ENCODE measurements at regions not wholly inside any gene's neighbourhood (a gene's known extent, or its start where the extent isn't known, plus 50 kb on each side); places are given as distances from the start of the nearest gene placed in this dataset.
"Not testable (repeated sequence)": the region's sequence is repeated elsewhere in the genome, so short reads cannot be mapped to it uniquely, and the experiment has no call there.

DNA sequence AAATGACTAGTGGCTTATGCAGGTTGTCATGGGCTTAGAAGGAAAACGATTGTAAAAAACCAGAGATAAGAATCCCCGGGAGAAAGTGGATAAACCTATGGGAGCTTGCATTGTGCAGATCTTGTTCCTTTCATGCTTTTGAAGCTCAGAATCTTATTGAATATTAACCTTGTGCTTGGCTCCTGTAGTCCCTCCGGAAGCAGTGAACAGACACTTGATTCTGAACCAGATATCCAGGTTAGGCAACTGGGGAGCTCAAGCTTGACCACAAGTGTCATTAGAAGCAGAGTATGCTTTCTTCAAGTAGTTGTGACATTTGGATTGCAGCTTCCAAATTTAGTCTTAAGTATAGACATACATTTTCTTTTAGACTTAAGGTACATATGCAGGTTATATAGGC, 212.6 kb upstream of the MOCS1 start:
- no peak for DNase-seq

DNA sequence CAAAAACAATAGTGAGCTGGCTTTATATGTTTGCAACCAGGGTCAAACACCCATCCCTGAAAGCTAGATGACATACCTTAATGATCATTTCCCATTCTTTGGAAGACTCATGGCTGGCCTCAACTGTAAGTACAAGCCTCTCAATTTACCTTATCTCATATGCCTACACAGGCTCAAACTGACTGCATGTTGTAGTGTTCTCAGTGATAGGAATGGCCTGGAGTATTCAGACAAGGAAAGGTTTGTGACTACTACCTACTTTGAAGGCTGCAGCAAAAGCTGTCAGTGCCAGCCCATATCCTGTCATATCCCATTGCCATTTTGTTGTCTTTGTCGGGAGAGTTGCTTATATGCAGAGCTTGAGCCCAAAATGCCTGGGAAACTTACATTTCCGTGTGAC, 205.2 kb upstream of the MOCS1 start:
- DNase-seq: no peak

DNA sequence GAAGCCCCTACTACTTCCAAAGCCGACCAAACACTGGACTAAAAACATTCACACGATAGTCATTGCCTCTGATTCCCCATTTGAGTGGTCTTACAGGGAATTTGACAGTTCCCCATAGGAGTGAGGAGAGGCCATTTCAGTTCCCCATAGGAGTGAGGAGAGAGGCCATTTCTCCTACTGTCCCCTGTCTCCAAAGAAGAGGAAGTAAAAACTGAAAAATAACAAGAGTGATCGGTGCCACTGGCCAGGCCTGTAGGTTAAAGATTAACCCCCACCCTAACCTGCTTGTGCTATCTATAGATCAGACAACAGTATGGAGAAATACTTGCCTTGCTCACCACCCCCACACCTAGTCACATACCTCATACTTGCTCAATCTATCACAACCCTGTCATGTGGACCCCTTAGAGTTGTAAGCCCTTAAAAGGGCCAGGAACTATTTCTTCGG, 204.0 kb upstream of the MOCS1 start:
- DNase-seq: no peak

DNA sequence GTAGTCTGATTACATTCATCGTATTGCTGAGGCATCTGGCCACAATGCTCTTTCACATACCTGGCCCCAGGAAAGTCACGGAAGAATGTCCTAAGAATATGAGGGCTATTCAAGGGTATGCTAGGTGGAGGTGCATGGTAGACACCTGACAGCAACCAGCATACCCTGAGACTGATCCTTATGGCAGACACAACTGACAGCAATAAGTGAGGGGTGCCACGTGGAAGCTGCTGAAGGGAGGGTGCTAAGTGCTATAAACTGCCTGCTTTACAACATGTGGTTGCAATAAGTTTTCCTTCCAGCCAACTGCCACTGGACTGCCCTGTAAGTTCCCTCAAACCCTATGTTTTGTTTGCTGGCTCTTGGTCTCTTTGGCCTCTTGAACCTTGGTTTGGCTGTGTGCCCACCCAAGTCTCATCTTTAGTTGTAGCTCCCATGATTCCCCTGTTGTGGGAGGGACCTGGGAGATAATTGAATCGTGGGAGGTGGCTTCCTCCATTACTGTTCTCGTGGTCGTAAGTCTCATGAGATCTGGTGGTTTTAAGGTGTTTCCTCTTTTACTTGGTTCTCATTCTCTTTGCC, 201.3 kb upstream of the MOCS1 start:
- no peak for DNase-seq

DNA sequence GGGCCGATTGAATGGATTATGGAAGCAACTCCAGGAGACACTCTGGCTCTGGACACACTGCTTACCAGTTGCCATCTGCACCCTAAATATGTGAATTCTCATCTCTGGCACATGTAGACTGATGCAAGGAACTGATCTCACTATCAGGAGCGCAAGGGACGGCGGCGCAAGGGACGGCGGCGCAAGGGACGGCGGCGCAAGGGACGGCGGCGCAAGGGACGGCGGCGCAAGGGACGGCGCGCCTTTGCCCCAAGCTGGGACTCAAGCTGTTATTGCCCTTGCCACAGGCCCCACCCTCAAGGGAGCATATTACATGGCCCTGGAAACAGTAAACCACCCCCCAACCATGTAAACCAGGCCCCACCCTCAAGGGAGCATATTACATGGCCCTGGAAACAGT, 199.7 kb upstream of the MOCS1 start:
- DNase-seq: not testable (repeated sequence)

DNA sequence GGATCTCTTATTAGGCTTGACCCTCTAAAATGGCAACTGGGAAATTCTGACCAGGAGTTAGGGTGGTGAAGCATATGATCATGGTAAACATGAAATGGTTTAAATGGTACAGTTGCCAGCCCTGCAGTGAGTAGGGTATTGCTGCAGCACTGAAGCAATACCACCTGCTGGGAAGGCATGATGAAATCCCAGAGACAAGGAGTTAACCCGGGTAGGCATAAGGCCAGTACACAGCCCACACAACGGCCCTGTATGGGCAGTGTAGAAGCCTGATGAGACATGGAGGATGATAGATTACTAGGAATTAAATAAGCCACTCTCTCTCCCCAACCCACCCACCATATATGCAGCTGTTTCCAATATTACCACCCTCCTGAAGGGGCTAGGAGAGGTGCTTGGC, 197.4 kb upstream of the MOCS1 start:
- no peak for DNase-seq

DNA sequence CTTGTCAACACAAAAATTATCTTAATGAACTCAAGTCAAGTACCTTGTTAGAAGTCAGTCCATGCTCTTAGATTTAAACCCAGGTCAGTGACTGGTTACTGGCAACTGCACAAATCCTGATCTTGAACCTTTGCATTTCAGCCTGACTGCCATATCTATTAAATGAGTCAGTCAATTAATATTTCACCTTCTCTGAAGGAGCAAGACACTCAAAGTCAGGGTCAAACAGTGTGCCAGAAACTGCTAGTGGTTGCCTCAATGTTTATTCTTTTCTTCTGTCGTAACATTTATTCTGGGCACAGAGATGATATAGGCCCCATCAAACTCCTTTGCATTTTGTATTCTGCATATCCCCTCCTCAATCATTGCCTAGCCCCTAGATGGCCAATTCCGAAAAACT, 193.9 kb upstream of the MOCS1 start:
- DNase-seq: no peak

DNA sequence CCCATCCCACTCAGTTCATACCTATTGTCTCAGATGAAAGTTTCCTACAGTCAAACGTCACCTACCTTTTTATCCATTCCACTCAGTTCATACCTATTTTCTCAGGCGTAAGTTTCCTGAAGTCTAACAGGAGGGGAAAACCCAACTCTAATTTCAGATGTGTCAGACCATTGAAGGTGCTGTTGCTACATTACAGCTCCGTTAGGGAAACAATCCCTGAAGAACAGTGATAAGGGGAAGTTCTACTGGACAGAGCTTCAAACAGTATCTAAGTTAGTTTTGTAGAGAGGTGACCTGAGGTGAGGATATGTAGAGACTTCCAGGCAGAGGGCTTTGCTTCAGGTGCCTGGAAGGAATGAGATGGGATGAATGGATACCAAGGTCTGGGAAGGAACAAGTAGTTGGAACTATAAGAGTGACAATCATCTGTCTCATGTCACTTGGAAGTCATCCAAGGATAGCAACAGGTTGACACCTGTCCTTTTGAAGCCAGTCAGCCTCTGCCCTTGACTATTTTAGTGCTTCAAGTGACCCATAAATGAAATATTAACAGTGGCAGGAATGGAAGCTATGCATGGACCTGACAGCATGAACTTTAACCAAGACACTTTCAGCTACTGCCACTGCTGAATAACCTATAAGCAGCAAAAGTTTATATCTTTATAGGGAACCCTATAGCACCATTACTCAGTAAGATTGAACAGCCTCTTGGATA, 191.6 kb upstream of the MOCS1 start:
- DNase-seq: no peak

DNA sequence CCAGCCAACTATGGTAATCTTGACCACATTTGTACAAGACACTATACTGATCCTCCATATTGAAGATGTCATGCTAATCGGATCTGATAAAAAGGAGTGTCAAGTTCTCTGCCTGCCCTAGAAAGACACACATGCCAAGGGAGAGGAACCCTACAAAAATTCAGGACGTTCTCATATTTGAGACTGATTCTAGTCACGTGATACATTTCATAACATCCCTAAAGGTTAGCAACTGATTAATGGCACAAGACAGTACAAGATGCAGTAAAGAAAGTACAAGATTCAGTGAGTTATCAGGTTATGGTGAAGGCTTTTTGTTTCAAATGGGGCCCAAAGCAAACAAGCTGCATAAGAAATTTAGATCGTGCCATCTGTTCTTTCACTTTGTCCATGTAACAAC, 190.7 kb upstream of the MOCS1 start:
- no peak for DNase-seq

DNA sequence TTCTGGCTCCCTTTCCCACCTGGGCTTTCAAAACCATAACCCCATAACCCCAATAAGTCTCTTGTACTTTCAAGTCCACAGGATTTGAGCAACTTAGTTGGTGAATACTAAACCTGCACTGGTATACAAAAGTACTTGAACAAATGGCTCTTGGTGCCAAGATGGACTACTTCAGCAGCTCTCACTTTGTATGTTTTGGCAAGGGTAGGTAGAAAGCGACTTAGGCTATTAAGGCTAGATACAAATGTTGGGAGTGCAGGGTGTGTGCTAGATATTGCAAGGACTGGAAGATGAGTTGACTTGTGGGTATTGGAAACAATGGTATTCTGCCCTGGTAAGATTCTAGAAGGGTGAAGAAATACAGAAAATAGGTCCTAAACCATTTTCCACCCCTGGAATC, 182.6 kb upstream of the MOCS1 start:
- DNase-seq: no peak

DNA sequence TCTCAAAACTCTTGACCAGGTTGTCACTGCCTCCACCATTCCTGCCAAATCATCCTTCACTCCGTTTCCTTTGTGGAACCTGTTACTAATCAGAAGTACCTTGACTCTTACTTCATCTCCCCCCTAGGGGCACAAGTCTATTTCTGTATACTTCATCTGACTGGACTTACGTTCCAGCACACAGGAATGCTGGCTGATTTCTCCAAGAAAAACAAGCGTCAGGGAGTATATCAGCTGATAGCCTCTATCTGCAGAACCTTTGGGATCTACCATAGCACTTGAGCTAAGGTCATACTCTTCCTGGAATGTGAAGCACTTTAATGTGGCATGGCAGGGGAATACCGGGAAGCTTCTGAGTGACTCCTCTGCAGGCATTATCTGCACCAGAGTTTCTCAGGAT, 178.1 kb upstream of the MOCS1 start:
- no peak for DNase-seq

DNA sequence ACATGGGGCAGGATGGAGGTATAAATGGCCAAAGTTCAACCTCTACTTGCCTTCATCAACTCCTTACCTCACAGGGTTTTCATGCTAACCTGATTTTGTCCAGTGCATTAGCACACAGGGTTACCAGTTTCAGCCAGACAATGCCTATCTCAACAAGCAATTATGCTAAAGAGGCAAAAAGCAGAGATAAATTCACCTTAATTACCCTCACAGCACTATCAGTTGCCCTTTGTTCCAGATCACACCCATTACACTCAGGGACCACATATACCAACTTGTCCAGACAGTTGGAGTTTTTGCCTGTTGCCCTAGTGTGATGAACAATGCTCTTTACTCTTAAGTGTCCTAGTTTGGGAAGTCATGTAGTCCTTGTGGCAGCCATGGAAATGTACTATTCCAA, 174.5 kb upstream of the MOCS1 start:
- no peak for DNase-seq

DNA sequence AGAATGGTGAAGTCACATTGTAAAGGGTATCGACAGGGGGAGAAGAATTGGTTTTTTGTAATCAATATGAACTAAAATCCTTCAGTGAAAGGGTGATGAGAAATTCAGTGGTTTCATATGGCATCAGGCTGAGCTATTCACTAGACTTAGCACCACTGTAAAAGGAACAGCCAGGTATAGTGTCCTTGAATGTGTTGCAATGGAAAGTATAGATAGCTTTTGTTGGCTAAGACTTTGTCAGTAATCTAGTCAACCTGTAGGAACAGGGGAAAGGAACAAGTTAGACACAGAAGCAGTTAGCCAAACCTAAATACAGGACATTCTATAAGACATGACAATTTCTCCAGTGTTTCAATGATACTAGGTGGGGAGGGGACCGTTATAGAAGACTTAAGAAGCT, 172.6 kb upstream of the MOCS1 start:
- DNase-seq: no peak

DNA sequence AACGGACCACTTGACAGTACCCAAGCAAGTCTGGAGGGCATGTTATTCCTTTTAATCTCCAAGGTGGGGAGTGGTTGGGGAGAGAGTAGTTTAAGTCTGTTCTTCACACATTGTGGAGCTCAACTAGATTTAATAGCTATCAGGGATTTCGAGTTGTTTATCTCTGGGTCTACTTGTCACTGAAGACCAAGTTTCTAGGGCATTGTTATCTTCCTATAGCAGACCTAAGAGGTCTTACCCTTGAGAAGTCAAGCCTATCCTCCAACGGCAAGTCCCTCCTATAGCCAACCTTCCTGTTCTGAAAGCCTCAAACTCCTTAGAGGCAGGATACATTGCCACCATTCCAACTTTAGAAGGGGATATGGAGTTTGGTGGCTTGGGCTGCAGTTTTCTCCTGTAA, 164.5 kb upstream of the MOCS1 start:
- DNase-seq: no peak

DNA sequence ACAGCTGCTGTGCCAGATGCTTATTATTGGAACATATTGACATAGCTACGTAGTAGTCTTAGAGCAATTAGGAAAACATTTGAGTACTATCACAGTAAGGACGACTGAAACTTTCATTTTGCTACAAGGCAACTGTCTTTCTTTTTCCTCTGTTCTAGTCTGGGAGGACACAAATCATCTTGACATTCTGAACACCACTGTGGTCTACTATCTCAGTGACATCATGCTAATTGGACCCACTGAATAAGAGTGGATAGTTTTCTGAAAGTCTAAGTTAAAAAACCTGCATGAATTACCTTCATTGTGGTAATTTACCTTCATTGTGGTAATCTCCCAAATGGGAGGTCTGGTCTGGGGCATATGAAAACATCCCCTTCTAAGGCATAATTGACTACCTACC, 163.3 kb upstream of the MOCS1 start:
- no peak for DNase-seq

DNA sequence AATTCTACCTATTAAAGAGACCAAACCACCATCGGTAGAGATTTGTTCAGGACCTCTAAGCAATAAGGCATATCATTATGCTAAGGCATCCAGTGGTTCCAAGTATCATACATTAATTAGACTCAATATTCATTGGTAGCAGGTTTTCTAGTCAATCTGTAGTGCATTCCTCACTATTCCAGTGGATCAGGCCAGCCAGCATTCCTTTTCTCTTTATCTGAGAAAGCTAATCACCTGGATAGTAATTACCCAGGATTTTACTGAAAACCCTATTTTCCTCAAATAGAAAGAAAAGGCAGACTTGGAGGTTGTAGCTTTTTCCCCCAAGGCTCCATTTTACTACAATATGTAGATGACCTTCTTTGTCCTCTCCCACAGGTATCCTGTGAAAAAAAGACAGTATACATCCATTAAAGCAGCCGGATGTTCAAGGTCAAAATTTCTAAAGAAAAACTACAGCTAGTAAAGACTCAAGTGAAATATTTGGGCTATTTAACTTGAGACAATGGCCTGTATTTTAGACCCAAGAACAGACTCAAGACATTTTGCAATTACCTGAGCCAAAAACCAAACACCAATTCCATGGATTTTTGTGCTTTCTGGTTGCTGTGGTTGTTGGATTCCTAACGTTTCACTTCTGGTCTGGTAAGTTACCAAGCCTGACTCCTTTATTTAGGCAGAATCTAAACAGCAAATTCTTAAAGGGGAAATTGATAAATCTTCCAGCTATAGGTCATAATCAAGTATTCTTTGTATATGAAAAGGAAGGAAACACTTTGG, 149.1 kb upstream of the MOCS1 start:
- DNase-seq: no peak

DNA sequence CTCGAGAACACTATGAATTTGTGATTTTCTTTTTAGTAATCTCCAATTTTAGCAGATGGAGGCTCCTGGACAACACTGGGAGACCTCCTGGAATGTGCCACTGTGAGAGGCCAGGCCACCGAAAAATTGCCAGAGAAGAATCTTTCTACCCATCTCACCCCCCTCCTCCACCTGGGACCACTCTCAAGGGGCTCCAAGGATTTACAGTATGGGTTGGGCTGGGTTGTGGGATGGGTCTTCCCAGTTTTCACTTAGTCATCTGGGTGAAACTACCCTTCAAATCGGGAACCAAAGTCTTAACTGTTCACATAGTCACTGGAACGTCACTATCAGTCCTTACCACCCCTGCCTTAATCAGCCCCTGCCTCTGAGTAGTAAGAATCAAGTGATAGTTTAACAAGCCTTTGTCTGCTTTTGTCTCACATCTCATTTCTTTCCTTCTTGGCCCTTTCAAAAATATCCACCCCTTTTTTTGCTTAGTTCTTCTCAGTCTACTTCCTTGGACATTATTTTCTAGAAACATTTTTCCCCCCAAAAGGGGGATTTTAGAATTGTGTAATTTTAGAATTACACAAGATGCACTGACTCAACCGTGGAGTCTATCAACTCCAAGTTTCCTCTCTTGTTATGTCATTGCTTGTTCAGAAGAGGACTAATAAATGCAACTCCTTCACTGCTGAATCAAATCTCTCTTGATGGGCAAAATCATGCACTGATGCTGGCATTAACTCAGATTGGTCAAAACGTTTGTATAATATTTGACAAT, 148.2 kb upstream of the MOCS1 start:
- DNase-seq: no peak

DNA sequence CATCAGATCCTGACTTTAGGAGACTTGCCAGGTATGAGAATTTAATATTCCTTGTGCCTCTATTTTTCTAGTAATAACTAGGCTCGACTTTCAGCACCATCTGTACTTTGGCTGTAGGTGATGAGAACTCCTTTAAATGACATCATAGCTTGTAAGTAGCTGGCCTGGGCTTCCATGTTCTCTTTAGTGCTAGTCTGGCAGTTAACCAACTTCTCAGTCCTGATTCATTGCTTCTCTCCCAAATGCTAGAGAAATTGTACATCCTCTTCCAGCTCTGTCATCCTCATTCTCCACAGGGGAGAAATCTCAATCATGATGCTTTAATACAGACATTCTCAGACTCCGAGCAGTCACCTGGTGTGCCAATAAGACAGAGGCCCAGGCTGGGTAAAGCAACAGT, 143.5 kb upstream of the MOCS1 start:
- no peak for DNase-seq

DNA sequence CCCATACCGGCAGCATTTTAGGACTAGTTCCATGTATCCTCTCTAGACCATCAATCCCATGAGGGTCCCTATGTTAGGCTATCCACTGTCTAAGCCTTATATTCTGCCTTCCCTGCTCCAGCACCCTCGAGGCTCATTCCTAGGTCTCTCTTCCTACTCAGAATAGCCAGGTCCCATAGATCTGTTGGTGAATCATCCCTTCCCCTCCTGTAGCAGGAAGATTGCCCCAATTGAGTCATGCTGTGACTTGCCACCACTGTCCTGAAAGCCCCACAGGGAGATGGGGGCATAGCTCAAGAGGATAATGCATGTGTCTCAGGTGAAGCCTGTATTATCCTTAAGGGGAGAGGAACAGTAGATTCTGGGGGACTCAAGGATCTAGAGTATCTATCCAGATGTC, 143.1 kb upstream of the MOCS1 start:
- DNase-seq: no peak

DNA sequence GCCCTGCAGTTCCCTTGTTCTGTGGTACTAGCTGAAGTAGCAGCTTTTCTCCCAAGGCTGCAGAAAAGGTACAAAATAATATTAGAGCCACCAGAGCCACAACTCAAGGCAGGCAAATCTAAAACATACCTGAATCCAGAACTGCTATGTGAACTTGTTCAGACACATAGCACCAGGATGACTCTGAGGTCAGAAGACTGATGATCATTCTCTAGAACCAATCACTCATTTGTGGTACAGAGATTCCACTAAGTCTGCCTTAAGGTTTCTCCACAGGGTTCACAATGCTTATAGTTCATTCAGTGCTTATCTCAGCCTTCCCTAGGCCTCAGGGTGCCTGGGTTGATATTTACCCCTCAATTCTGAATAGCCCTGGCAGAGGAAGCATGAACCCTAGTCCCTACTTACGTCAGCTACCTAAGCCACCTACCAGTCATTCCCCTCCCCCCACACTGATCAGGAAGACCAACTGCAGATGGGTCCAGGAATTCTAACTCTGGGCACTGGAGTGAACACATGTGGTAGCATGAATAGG, 140.9 kb upstream of the MOCS1 start:
- DNase-seq: no peak

DNA sequence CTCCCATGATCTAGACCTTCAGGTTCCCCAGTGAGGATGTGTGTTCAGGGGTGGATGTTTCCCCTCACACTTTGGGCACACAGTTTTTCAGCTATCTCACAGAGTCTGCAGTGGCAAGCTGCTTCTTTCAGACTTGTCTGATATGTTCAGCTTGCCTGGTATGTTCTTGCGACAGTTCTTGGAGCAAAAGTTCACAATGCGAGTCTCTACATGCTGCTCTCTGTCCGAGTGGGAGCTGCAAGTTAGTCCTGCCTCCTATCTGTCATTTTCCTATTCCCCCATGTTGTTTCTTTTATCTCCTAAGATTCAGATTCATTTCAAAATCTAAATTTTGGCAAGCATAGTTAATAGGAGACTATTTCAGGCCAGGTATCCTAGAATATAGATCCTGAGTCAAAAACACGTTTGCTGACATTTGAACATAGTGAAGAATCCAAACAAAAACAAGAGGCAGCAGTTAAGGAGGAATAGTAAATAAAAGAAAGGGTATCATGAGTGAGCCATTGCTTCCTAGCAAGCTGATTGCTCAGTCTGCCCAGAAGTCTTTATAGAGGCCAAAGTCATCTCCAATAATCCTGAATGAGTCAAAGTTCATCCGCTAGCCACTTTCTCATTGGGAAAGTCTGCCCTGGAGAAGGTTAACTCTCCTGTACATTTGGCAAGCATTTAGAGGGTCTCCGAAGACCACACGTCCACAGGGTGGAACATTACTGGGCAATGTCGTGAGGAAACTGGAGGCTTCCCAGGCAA, 140.2 kb upstream of the MOCS1 start:
- DNase-seq: no peak

DNA sequence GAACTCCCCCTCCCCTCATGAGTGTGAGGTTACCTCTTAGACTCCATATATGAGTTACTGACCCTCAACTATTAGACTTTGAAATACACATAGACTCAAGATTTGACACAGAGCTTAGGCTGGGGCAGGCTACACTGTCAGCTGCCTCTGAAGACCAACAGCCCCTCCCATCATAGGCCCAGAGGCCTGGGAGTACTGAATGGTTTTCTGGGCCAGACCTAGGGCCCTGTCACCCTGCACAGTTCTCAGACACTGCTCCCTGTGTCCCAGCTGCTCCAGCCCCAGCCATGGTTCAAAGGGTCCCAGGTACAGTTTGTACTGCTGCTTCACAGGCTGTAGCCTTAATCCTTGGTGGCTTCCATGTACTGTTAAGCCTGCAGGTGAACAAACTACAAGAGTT, 132.1 kb upstream of the MOCS1 start:
- no peak for DNase-seq

DNA sequence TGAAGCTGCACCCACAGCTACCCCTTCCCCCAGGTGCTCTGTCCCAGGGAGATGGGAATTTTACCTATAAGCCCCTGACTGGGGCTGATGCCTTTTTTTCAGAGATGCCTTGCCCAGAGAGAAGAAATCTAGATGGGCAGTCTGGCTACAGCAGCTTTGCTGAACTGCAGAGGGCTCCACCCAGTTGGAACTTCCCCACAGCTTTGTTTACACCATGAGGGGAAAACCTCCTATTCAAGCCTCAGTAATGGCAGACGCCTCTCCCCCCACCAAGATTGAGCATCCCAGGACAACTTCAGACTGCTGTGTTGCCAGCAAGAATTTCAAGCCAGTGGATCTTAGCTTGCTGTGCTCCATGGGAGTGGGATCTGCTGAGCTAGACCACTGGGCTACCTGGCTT, 122.6 kb upstream of the MOCS1 start:
- no peak for DNase-seq

All from KG1 (cell line).